ENCODE measurements at regions not wholly inside any gene's neighbourhood (a gene's known extent, or its start where the extent isn't known, plus 50 kb on each side); places are given as distances from the start of the nearest gene placed in this dataset.

DNA sequence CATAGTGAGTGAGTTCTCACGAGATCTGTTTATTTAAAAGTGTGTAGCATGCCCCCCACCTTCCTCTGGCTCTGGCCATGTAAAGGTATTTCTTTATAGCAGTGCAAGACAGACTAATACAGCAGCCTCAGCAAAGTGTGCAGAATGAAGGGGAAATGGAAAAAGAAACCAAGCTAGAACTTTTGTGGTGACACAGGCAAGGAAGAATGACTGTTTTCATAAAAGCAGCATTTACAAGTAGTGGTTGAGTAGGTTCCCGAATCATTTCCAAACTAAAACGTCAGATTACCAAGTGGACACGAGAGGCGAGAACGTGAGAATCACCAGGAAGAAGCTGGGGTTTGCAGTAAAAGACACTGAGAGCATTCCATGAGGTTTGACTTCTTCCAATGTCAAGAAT lies 100.2 kb upstream of the AKAP13 start:
- TF ChIP-seq, protein P1, sequence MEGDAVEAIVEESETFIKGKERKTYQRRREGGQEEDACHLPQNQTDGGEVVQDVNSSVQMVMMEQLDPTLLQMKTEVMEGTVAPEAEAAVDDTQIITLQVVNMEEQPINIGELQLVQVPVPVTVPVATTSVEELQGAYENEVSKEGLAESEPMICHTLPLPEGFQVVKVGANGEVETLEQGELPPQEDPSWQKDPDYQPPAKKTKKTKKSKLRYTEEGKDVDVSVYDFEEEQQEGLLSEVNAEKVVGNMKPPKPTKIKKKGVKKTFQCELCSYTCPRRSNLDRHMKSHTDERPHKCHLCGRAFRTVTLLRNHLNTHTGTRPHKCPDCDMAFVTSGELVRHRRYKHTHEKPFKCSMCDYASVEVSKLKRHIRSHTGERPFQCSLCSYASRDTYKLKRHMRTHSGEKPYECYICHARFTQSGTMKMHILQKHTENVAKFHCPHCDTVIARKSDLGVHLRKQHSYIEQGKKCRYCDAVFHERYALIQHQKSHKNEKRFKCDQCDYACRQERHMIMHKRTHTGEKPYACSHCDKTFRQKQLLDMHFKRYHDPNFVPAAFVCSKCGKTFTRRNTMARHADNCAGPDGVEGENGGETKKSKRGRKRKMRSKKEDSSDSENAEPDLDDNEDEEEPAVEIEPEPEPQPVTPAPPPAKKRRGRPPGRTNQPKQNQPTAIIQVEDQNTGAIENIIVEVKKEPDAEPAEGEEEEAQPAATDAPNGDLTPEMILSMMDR (IDR thresholded peaks at IDR 0.05) = no peak
- no peak for TF ChIP-seq POLR2A (IDR thresholded peaks at IDR 0.05)
